K562 (cell line): ENCODE measurements at regions not wholly inside any gene's neighbourhood (a gene's known extent, or its start where the extent isn't known, plus 50 kb on each side); places are given as distances from the start of the nearest gene placed in this dataset.

Experiments used
- BRCA1 ChIP-seq, 2 experiments: fragments of 450-650 bp in 1 of 2; sonication (generic) in 1 of 2; formaldehyde crosslinking in 1 of 2; IDR thresholded peaks; 2 replicates each; pipeline versions ENCODE4 v1.5.0 to v1.6.1; 2017 to 2020; ENCODE audit warnings: mild to moderate bottlenecking in 1 of 2, missing genetic modification reagents in 1 of 2
- CCAR2 ChIP-seq: fragments of 200-400 bp; formaldehyde crosslinking; IDR thresholded peaks from 2 replicates; pipeline ENCODE4 v1.6.1; 2017; ENCODE audit warnings: mild to moderate bottlenecking, low read depth, low read length
- CTCF ChIP-seq, 3 experiments: IDR thresholded peaks in 2 of 3; conservative IDR thresholded peaks in 1 of 3; 2 replicates each; pipeline ENCODE4 v1.5.1; 2011 to 2012; ENCODE audit warnings: low read length in 3 of 3, mild to moderate bottlenecking in 3 of 3, control low read depth in 2 of 3, improper control_type of control experiment in 1 of 3, inconsistent platforms in 1 of 3, low read depth in 1 of 3, mixed read lengths in 1 of 3, moderate library complexity in 1 of 3; ENCODE audit not compliant: insufficient read depth in 2 of 3
- KLF16 ChIP-seq: IDR thresholded peaks from 2 replicates; pipeline ENCODE4 v1.6.1; 2016; ENCODE audit warnings: antibody characterized with exemption
- NELFE ChIP-seq: IDR thresholded peaks from 2 replicates; pipeline ENCODE4 v1.6.1; 2011; ENCODE audit warnings: mild to moderate bottlenecking; ENCODE audit not compliant: insufficient read depth, insufficient read length
- POLR3A ChIP-seq: IDR thresholded peaks from 2 replicates; pipeline ENCODE4 v1.6.1; 2011; ENCODE audit warnings: borderline replicate concordance, mild to moderate bottlenecking, moderate library complexity; ENCODE audit not compliant: insufficient read length, insufficient read depth; ENCODE audit errors: extremely low read depth
- SP2 ChIP-seq: IDR thresholded peaks from 2 replicates; pipeline ENCODE4 v1.6.1; 2011; ENCODE audit warnings: mild to moderate bottlenecking, low read depth, low read length, moderate library complexity; ENCODE audit not compliant: poor library complexity, severe bottlenecking; ENCODE audit errors: extremely low read depth
- TEAD4 ChIP-seq, 2 experiments: sonication (generic) in 1 of 2; formaldehyde crosslinking in 1 of 2; IDR thresholded peaks; 2 replicates each; pipeline versions ENCODE4 v1.6.1 to v1.8.0; 2012 to 2022; ENCODE audit warnings: borderline replicate concordance in 1 of 2, inconsistent platforms in 1 of 2, low read length in 1 of 2, mild to moderate bottlenecking in 1 of 2, missing genetic modification reagents in 1 of 2
- ZNF639 ChIP-seq, 2 experiments: fragments of 200-800 bp in 1 of 2; sonication (Bioruptor generic) in 1 of 2; sonication (generic) in 1 of 2; formaldehyde crosslinking in 1 of 2; IDR thresholded peaks in 1 of 2; conservative IDR thresholded peaks in 1 of 2; 2 replicates each; pipeline versions ENCODE4 v1.5.0 to v1.6.1; 2016 to 2020; ENCODE audit warnings: missing compliant biosample characterization in 1 of 2, missing genetic modification characterization in 1 of 2, missing genetic modification reagents in 1 of 2

GRCh38 chr14:106837870-106838269 lies 1311.5 kb downstream of the TMEM121 start:
- TF ChIP-seq KLF16 (no peak), CCAR2 (no peak), POLR3A (no peak), ZNF639 (CRISPR knock-in tag; conservative IDR thresholded peaks at IDR 0.05 in 1 of 2, IDR thresholded peaks at IDR 0.05 in 1 of 2) (no peak), BRCA1 (IDR thresholded peaks at IDR 0.05) (no peak), BRCA1 (CRISPR knock-in tag; IDR thresholded peaks at IDR 0.05) (no peak), CTCF (IDR thresholded peaks at IDR 0.05 in 2 of 3, conservative IDR thresholded peaks at IDR 0.05 in 1 of 3; ENCODE audit: insufficient read depth in 2 of 3, low read depth in 1 of 3, low read length in 3 of 3) (no peak), NELFE (no peak), TEAD4 (IDR thresholded peaks at IDR 0.05; ENCODE audit: low read length) (no peak), TEAD4 (CRISPR knock-in tag; IDR thresholded peaks at IDR 0.05; ENCODE audit: borderline replicate concordance) (no peak), SP2 (no peak)
